HG03469 (cell line): ENCODE measurements at regions not wholly inside any gene's neighbourhood (a gene's known extent, or its start where the extent isn't known, plus 50 kb on each side); places are given as distances from the start of the nearest gene placed in this dataset.
"Not testable (repeated sequence)": the region's sequence is repeated elsewhere in the genome, so short reads cannot be mapped to it uniquely, and the experiment has no call there.

Experiments
- ATAC-seq: cut with Tn5 transposase; IDR thresholded peaks from one replicate; pipeline ENCODE4 v1.9.1; 2021; ENCODE audit warnings: mild to moderate bottlenecking, moderate library complexity, moderate number of reproducible peaks; ENCODE audit not compliant: unreplicated experiment

DNA sequence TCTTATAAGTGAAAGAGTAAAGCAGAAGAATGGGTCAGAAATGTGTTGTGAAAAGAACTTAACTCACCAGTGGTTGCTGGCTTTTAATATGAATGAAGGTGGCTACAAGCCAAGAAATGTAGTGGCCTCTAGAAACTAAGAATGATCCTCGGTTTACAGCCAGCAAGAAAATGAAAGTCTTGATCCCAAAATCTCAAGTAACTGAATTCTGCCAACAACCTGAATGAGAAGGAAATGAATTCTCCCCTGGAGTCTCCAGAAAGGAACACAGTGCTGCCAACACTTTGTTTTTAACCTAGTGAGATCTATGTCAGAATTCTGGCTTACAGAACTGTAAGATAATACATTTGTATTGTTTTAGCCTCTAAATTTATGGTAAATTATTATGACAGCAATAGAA is 193.0 kb downstream of the FZD1 start:
- no peak for ATAC-seq

DNA sequence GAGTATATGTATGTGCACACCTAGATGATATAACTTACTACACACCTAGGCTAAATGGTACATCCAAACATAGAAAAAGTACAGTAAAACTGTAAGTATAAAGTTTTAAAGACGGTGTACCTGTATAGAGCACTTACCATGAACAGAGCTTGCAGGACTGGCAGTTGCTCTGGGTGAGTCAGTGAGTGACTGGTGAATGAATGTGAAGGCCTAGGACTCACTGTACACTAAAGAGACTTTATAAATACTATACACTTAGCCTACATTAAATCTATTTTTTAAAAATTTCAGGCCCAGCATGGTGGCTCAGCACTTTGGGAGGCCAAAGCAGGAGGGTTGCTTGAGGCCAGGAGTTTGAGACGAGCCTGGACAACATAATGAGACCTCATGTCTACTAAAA is 195.3 kb downstream of the FZD1 start:
- ATAC-seq, result no peak

DNA sequence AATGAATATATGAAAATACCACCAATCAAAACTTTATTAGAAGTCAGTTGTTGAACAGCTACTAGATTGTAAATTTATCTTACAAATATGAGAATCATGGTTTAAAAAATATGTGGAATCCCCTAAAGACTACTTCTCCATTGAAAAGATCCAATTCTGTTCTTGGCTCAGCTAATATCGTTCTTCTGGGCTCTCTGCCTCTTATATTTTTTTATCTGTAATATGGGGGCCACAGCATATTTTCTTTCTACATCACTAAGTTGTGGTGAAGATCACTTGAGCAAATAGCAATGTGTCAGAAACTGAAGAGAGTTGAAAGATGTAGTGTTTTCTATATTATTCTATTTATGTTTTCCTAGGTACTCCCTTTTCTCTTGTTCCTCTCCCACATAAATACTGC is 198.1 kb downstream of the FZD1 start:
- no peak for ATAC-seq

DNA sequence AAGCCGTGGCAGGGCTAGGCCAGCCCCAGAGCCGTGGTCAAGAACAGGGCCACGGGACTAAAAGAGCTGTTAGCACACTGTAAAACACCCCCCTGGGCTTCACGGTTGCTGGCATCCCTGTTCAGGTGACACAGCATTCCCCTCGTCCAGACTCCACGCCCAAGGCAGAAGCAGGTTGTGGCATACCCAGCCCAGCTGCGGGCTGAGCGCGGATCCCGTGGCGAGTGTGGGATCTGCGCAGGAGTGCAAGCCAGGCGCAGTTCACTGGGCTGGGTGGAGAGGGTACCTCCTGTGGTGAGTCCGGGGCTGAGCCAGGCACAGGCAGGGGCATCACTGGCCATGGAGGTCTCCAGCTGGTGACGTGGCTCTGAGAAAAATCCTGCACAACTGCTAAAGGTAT is 199.1 kb downstream of the FZD1 start:
- ATAC-seq, result no peak

DNA sequence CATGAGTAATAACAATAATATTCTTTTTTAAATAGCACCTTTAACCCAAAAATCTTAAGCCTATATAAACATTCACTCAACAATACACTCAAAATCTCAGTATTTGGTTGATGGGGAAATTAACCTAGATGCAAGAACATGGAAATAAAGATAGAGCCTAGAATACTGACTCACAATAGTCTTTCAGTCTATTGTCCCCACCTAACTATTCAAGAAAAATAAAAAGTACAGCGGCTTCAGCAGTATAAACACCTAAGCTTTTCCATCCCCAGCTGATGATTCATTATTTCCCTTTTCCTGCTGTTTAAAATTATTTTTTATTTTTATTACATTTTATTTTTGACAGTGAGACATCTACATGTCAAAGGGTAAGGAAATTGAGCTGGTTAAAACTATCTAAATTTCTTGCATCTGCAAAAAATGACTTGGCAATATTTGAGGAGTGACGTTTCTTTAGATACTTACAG is 201.4 kb downstream of the FZD1 start:
- no peak for ATAC-seq

DNA sequence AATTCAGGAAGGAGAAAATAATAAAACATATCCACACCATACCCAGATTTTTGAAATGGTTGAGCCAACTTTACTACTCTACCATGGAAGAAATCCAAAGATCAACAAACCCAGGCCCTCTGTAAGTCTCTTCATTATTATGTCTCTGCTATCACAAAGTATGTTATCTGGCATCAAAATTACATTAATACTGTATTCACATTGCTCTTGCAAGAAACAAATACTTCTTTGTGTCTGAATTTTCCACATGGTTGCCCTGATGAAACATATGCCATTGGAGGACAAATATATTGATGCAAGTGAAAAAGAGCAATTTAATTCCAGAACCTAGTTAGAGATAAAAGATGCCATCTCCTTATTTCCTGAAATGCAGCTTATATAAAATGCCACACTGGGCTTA is 204.0 kb downstream of the FZD1 start:
- ATAC-seq, result no peak

DNA sequence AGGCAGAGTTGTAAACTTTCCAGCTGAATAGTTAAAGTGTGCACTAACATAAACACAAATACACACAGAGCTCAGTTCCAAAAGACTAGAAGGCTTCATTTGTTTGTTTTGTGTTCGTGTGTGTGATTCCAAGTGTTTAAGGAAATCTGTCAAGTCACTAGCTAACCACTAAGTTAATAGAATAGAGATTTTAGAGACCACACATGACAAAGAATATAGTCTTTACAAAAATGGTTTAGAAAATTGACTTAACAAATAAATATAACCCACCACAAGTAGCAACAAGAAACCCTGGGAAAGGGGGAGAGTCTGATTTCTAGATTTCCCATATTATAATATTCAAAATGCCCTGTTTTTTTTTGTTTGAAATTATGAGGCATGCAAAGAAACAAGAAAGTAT is 209.4 kb downstream of the FZD1 start:
- ATAC-seq, result no peak

DNA sequence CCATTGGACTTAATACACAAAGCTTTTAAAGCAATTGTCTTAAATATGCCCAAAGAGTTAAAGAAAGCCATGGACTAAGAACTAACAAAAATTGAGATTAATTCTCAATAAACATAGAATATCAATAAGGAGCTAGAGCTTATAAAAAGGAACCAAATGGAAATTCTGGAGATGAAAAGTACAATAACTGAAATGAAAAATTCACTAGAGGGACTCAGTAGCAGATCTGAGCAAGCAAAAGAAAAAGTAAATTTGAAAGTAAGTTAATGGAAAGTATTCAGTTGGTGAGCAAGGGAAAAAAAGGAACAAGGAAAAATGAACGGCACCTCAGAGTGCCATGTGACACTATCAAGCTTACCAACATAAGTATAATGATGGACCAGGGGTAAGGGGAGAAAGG is 209.8 kb downstream of the FZD1 start:
- ATAC-seq, result no peak

DNA sequence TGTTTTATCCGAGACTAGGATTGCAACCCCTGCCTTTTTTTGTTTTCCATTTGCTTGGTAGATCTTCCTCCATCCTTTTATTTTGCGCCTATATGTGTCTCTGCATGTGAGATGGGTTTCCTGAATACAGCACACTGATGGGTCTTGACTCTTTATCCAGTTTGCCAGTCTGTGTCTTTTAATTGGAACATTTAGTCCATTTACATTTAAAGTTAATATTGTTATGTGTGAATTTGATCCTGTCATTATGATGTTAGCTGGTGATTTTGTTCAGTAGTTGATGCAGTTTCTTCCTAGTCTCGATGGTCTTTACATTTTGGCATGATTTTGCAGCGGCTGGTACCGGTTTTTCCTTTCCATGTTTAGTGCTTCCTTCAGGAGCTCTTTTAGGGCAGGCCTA is 216.2 kb downstream of the FZD1 start:
- ATAC-seq, result not testable (repeated sequence)

DNA sequence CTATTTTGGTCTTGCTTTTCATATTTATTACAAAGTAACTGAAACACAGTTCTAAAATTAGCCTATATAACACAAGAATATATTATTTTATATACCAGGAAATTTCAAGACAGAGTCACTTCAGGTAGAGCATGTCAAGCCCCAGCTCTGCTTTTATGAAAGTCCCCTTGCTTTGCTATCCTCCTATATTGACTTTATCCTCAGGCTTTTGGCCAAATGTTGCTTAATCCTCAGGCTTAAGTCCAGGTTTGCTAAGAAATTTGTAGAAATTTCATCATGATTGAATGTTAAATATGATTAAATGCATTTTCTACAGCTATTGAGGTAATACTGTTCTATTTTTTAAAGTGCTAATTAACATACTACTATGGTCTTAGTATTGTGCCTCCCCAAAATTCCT is 227.6 kb downstream of the FZD1 start:
- ATAC-seq, result no peak

DNA sequence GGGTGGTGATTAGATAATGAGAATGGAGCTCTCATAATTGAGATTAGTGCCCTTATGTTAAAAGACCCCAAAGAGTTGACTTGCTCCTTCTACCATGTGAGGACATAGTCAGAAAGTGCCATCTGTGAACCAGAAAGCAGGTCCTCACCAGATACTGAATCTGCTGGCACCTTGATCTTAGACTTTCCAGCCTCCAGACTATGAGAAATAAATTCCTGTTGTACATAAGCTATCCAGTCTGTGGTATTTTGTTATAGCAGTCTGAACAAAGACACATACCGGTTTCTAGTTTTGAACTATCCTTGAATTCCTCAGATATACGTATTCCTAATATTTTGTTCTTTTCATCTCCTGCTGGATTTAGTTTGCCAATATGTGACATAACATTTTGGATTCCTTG is 228.1 kb downstream of the FZD1 start:
- no peak for ATAC-seq

DNA sequence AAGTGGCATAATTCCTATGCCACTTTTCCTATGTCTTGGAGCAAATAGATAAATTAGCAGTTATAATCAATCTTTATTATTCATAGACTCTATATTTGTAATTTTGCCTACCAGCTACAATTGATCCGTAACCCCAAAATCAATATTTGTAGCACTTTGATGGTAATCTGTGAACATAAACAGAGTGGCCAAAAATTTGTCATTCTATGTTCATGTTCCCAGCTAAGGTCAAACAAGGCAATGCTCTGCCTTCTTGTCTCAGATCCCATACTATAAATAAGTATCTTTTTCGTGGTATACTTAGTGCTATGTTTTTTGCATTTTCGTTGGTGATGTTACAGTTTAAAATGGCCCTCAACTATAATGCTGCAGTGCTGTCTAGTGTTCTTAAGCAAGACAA is 228.5 kb downstream of the FZD1 start:
- ATAC-seq, result no peak

DNA sequence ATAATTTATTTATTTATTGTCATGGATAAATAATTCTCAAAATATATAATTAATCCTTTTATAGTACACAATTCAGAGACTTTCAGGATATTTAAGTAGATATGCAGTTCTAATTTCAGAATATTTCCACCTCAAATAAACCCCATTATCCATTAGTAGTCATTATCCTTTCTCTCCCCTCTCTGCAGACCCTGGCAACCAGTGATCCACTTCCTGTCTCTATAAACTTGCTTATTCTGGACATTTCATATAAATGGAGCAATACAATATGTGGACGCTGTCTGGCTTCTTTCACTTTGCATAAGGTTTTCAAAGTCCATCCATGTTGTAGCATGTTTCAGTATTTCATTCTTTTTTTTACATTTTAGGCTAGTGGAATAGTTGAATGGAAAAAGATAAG is 230.2 kb downstream of the FZD1 start:
- no peak for ATAC-seq

DNA sequence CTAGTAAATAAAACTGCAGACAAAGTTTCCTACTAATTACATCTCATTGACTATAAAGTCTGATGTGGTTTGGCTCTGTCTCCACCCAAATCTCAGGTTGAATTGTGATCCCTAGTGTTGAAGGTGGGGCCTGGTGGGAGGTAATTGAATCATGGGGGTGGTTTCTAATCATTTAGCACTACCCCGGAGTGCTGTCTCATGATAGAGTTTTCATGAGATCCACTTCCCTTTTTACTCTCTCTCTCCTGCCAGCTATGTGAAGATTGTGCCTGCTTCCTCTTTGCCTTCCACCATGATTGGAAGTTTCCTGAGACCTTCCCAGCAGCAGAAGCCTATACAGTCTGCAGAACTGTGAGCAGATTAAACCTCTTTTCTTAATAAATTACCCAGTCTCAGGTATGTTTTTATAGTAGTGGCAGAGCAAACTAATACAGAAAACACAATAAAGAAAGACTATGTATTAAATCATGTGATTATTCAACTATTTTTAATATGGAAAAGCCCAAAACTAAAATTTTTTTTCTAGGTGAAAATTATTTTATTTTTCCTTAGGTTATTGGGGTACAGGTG is 232.1 kb downstream of the FZD1 start:
- ATAC-seq, result no peak

DNA sequence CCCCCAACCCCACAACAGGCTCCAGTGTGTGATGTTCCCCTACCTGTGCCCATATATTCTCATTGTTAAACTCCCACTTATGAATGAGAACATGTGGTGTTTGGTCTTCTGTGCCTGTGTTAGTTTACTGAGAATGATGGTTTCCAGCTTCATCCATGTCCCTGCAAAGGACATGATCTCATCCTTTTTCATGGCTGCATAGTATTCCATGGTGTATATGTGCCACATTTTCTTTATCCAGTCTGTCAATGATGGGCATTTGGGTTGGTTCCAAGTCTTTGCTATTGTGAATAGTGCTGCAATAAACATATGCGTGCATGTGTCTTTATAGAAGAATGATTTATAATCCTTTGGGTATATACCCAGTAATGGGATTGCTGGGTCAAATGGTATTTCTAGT is 233.0 kb downstream of the FZD1 start:
- not testable (repeated sequence) for ATAC-seq

DNA sequence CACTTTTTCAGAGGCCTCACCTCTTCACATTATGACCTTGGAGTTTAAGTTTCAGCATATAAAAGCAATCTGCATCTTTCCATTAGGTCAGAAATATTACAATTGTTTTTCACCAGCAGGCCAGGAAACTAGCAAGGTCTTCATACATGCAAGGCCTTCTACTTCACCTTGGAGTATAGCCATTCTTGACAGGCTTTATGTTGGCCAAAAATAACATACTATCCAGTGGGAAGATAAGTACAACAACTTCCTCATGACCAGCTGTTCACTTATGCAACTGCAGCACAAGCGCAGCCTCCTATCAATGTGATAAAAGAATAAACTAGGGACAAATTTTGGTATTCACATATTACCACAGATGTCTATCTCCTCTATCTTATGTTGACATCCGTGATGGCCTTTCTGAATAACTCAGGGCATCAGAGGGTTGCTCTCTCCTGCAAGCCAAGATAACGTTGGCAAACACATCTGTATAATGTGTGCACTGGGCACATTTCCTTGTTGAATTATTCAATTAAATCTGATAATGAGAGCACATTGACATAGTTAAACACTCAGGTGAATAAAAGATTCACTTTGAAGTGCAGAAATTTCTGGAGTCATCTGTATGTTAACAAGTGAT is 239.8 kb downstream of the FZD1 start:
- no peak for ATAC-seq

DNA sequence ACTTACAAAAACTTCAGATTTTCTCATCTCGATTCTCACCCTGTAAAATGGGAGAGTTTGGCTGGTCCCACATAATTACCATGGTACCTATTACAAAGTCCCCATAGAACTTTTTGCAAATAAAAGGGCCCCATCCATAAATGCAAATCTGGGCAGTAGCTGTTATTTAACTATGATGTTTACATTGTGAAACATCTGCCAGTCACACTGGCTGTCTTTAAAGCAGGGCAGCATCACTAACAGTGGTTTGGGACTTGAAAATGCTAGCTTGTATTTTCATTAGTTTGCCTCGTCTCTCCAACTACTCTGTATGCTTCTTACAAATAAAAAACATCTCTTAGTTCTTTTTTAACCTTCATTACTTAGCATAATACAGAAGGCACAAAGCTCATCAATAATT is 240.7 kb downstream of the FZD1 start:
- no peak for ATAC-seq

DNA sequence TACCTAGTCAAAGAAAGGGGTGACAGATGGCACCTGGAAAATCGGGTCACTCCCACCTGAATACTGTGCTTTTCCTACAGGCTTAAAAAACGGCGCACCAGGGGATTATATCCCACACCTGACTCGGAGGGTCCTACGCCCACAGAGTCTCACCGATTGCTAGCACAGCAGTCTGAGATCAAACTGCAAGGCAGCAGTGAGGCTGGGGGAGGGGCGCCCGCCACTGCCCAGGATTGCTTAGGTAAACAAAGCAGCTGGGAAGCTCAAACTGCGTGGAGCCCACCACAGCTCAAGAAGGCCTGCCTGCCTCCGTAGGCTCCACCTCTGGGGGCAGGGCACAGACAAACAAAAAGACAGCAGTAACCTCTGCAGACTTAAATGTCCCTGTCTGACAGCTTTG is 242.7 kb downstream of the FZD1 start:
- not testable (repeated sequence) for ATAC-seq

DNA sequence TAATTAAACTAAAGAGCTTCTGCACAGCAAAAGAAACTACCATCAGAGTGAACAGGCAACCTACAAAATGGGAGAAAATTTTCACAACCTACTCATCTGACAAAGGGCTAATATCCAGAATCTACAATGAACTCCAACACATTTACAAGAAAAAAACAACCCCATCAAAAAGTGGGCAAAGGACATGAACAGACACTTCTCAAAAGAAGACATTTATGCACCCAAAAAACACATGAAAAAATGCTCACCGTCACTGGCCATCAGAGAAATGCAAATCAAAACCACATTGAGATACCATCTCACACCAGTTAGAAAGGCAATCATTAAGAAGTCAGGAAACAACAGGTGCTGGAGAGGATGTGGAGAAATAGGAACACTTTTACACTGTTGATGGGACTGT is 247.6 kb downstream of the FZD1 start:
- ATAC-seq, result not testable (repeated sequence)

DNA sequence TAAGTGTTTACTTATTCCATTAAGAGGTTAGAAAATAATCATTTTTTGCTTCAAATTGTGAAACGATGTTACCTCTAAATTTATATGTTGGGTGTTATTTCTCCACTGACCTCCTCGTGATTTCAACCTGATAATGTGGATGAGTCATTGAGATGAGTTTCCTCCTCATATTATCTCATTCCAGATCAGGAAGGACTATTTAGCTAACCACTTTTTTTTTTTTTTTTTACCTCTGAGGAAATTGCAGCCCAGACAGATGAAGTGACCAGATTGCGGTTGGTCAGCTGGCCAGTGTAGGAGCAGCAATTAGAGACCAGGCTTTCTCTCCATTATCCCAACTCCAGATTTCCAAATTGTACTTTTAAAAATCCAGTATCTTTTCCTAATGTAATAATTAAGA is 248.7 kb downstream of the FZD1 start:
- ATAC-seq, result no peak

DNA sequence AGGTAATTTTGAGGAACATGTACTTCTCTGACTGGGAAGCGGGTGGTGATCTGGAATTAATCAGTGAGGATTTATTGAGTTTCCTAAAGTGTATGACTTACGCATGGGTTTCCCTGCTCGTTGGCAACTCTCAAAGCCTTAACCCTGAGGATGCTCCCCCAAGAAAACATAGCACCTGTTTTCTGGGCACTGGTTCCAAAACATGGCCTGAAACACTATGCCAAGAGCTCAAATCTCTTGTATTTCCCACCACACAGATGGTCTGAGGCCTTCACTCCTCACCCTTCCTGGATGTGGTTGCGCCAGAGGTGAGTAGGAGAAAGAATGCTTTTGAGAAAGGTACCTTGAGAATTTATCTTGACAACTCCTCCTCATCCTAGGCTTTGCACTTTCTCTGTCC is 250.4 kb downstream of the FZD1 start:
- ATAC-seq, result no peak

DNA sequence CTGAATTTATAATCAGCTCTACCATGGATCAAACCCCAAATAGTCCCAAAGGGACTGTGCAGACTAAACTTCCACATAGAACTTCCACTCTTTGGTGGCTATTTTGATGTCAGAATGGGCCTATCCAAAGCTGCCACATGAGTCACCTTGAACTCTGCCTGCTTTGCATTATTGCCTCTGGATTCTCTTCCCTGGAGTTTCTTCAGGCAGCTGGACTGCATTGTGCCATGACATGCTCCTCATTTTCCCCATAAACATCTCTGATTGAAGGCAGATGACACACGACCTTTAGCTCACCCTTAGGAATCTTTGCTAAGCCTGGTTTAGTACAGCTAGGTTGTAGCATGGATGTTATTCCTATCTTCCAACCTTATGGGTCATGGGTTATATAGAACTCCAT is 251.7 kb downstream of the FZD1 start:
- ATAC-seq, result no peak

DNA sequence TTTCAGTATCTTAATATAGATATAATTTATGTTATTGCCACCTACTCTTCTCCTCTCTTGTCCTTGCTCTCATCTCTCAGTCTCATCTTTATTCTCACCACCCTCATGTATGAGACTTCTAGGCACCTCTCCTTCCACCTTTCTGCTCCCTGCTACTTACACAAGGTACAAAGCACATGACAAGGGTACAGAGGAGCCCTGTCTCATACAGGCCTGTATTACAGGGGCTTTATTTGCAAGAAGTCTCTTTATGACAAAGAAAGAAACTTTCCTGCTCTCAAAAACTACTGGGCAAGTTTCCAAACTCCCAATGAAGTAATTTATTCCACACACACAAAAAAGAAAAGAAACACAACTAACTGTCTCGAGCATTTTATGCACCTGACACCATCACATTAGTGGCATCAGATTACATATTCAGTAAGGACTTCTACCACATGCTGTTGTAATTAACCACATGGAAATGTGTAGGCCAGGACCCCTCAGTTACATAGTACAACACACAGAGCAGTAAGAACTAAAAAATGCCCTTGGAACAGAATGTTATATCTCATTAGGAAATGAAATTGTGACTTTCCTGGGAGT is 253.1 kb downstream of the FZD1 start:
- no peak for ATAC-seq
